Adrenal gland (tissue), 5 donors: ENCODE measurements at regions not wholly inside any gene's neighbourhood (a gene's known extent, or its start where the extent isn't known, plus 50 kb on each side); places are given as distances from the start of the nearest gene placed in this dataset.

Experiments
- POLR2A ChIP-seq, 2 donors: fragments of 450-650 bp; IDR thresholded peaks; one replicate each; pipeline ENCODE4 v1.6.1; 2017; ENCODE audit warnings: antibody characterized with exemption in 2 of 2, mild to moderate bottlenecking in 2 of 2, moderate library complexity in 1 of 2
- TF ChIP-seq, protein P1 (sequence below), 6 experiments: fragments of 450-650 bp in 4 of 6; fragments of 200-600 bp in 2 of 6; sonication (generic) in 1 of 6; IDR thresholded peaks; 1 replicate in 5 of 6; 2 replicates in 1 of 6; pipeline versions ENCODE4 v1.5.1 to v1.8.0; 2016 to 2021; ENCODE audit warnings: antibody characterized with exemption in 6 of 6, mild to moderate bottlenecking in 2 of 6, moderate library complexity in 1 of 6
- donor health status: DM: no; HTN: no; CAD: no.

DNA sequence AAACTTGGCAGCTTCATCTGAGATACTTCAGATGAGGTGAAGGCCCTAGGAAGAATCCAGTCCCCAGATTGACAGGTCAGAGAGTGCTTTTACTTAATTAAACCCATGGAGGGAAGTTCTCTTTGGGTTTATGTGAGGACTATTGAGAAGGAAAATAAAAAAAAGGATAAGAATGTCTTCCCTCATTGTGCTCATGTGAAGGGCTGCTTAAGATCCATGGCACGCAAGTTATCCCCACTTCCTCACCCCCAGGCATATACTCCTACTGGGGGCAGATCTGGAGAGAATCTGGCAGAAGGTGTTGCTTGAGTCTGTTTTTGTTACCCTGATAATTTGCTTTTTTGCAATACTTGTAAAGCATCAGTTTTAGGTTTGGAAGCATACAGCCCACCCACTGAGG is 322.9 kb upstream of the TFAP2D start:
- TF ChIP-seq, protein P1, sequence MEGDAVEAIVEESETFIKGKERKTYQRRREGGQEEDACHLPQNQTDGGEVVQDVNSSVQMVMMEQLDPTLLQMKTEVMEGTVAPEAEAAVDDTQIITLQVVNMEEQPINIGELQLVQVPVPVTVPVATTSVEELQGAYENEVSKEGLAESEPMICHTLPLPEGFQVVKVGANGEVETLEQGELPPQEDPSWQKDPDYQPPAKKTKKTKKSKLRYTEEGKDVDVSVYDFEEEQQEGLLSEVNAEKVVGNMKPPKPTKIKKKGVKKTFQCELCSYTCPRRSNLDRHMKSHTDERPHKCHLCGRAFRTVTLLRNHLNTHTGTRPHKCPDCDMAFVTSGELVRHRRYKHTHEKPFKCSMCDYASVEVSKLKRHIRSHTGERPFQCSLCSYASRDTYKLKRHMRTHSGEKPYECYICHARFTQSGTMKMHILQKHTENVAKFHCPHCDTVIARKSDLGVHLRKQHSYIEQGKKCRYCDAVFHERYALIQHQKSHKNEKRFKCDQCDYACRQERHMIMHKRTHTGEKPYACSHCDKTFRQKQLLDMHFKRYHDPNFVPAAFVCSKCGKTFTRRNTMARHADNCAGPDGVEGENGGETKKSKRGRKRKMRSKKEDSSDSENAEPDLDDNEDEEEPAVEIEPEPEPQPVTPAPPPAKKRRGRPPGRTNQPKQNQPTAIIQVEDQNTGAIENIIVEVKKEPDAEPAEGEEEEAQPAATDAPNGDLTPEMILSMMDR (IDR thresholded peaks at IDR 0.05), result no peak
- no peak for TF ChIP-seq POLR2A (IDR thresholded peaks at IDR 0.05)
